ENCODE measurements at regions not wholly inside any gene's neighbourhood (a gene's known extent, or its start where the extent isn't known, plus 50 kb on each side); places are given as distances from the start of the nearest gene placed in this dataset.
"Not testable (repeated sequence)": the region's sequence is repeated elsewhere in the genome, so short reads cannot be mapped to it uniquely, and the experiment has no call there.

DNA sequence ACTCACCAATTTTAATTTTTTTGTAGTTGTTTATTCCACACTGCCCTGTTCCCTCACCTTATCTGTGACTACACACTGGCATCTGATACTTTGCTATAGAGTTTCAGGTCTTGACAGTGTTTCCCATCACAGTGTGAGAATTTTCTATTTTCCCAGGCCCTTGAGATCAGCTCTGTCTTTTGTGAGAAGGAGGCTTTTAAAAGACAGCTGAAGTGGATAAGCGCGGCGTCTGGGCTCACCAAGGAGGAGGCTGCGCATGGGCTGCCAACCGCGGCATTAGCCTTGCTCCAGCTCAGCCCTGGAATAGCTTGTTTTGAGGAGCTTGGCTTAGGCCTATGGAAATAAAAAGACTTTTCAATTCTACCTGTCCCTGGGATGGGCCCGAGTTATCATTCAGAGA, 181.3 kb downstream of the RMST start:
- TF ChIP-seq POLR2A (IDR thresholded peaks at IDR 0.05) = no peak
- no peak for TF ChIP-seq POLR2AphosphoS5 (IDR thresholded peaks at IDR 0.05)
- TF ChIP-seq EP300 (IDR thresholded peaks at IDR 0.05) = no peak
- TF ChIP-seq, protein P1, sequence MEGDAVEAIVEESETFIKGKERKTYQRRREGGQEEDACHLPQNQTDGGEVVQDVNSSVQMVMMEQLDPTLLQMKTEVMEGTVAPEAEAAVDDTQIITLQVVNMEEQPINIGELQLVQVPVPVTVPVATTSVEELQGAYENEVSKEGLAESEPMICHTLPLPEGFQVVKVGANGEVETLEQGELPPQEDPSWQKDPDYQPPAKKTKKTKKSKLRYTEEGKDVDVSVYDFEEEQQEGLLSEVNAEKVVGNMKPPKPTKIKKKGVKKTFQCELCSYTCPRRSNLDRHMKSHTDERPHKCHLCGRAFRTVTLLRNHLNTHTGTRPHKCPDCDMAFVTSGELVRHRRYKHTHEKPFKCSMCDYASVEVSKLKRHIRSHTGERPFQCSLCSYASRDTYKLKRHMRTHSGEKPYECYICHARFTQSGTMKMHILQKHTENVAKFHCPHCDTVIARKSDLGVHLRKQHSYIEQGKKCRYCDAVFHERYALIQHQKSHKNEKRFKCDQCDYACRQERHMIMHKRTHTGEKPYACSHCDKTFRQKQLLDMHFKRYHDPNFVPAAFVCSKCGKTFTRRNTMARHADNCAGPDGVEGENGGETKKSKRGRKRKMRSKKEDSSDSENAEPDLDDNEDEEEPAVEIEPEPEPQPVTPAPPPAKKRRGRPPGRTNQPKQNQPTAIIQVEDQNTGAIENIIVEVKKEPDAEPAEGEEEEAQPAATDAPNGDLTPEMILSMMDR (IDR thresholded peaks at IDR 0.05) = no peak
- intact Hi-C loops (cut with DNase I; ENCODE audit: low total_unique reads) = no loop called here
- Histone ChIP-seq H3K9me3 (no peaks in the 10 kb centered on the region), H3K4me1 (no peaks in the 10 kb centered on the region), H3K27me3 (no peaks in the 10 kb centered on the region), H3K4me3 (no peak overlapping the region), H3K36me3 (no peaks in the 10 kb centered on the region), H3K27ac (no peak overlapping the region)
- DNase-seq = no peak
- WGBS, 5 donors = 89 to 96% (median 94%) methylated on average over 7 of the region's 7 CpGs

DNA sequence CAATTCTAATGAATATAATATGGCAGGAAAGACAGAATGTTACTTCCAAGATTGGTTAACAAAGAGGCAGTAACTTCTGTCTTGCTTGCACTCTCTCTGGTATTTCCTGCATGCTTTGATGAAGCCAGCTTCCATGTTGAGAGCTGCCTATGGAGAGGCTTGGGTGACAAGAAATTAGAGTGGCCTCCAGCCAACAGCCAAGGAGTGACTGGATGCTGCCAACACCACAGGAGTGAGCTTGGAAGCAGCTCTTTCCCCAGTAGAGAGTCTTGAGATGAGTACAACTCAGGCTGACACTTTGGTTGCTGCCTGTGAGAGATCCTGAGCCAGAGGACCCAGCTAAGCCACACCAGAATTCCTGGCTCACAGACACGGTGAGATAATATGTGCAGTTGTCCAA, 183.1 kb downstream of the RMST start:
- DNase-seq = no peak
- Histone ChIP-seq H3K27me3 (no peaks in the 10 kb centered on the region), H3K9me3 (no peaks in the 10 kb centered on the region), H3K27ac (no peak overlapping the region), H3K4me1 (no peaks in the 10 kb centered on the region), H3K36me3 (no peaks in the 10 kb centered on the region), H3K4me3 (no peak overlapping the region)
- intact Hi-C loops (cut with DNase I; ENCODE audit: low total_unique reads) = no loop called here
- no peak for TF ChIP-seq POLR2AphosphoS5 (IDR thresholded peaks at IDR 0.05)
- TF ChIP-seq POLR2A (IDR thresholded peaks at IDR 0.05) = no peak
- TF ChIP-seq EP300 (IDR thresholded peaks at IDR 0.05) = no peak
- TF ChIP-seq, protein P1 (IDR thresholded peaks at IDR 0.05) = no peak
- 60 to 92% (median 88%) methylated on average over 1 of the region's 1 CpG for WGBS, 5 donors

- no peak for DNase-seq
- intact Hi-C loops (cut with DNase I; ENCODE audit: low total_unique reads) = no loop called here
- H3K4me1 ChIP-seq = no peaks in the 10 kb centered on the region
- no peaks in the 10 kb centered on the region for H3K9me3 ChIP-seq
- no peaks in the 10 kb centered on the region for H3K36me3 ChIP-seq
- WGBS, 5 donors = 82 to 93% (median 92%) methylated on average over 1 of the region's 1 CpG
- no peak overlapping the region for H3K27ac ChIP-seq
- no peaks in the 10 kb centered on the region for H3K27me3 ChIP-seq
- no peak overlapping the region for H3K4me3 ChIP-seq
- TF ChIP-seq EP300 (IDR thresholded peaks at IDR 0.05) (no peak), POLR2AphosphoS5 (IDR thresholded peaks at IDR 0.05) (no peak), POLR2A (IDR thresholded peaks at IDR 0.05) (no peak)
- TF ChIP-seq, protein P1 (IDR thresholded peaks at IDR 0.05) = no peak
Measured at GRCh38 chr12:97647142-97647541, 184.5 kb downstream of the RMST start.

DNA sequence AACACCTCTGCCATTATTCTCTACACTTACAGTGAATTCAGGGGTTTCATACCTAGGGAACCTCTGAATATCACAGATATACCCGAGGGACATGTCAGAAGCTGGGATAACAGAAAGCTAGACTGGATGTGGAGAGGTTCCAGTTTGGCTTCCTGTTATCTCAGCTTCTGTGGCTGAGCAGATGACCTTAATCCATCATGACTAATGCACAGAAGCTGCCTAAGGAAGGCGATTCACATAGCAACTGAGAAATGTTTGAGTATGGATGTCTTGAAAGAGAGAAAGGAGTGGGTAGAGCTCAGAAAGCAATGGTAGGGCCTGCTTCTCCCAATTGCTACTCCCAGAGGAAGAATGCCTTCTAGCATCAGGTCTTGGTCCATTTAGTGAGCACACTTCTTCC, 187.6 kb downstream of the RMST start:
- H3K4me3 ChIP-seq = no peak overlapping the region
- H3K9me3 ChIP-seq = no peaks in the 10 kb centered on the region
- 60 to 75% (median 65%) methylated on average over 2 of the region's 2 CpGs for WGBS, 5 donors
- no peak for TF ChIP-seq POLR2AphosphoS5 (IDR thresholded peaks at IDR 0.05)
- TF ChIP-seq POLR2A (IDR thresholded peaks at IDR 0.05) = no peak
- TF ChIP-seq, protein P1 (IDR thresholded peaks at IDR 0.05) = no peak
- TF ChIP-seq EP300 (IDR thresholded peaks at IDR 0.05) = no peak
- H3K36me3 ChIP-seq = no peaks in the 10 kb centered on the region
- H3K27ac ChIP-seq = no peak overlapping the region
- intact Hi-C loops (cut with DNase I; ENCODE audit: low total_unique reads) = no loop called here
- H3K4me1 ChIP-seq = no peaks in the 10 kb centered on the region
- no peaks in the 10 kb centered on the region for H3K27me3 ChIP-seq
- no peak for DNase-seq

- intact Hi-C loops (cut with DNase I; ENCODE audit: low total_unique reads); DNase-seq; H3K27ac ChIP-seq; H3K27me3 ChIP-seq; H3K4me3 ChIP-seq; H3K9me3 ChIP-seq; H3K4me1 ChIP-seq; H3K36me3 ChIP-seq: not testable (repeated sequence)
- WGBS, 5 donors = 81 to 97% (median 87%) methylated on average over 8 to 18 of the region's 19 CpGs
Measured at GRCh38 chr12:97656548-97656947, 193.9 kb downstream of the RMST start.

Data from stomach (tissue), 8 donors.